Gastroesophageal sphincter (tissue), 4 donors: ENCODE measurements at regions not wholly inside any gene's neighbourhood (a gene's known extent, or its start where the extent isn't known, plus 50 kb on each side); places are given as distances from the start of the nearest gene placed in this dataset.

Source experiments
- ATAC-seq: fragments of 150-250 bp; one replicate; pipeline ENCODE4 v1.9.1; 2016; ENCODE audit warnings: mild to moderate bottlenecking, moderate library complexity
- H3K27ac ChIP-seq, 4 donors: fragments of 200-600 bp; sonication (generic) in 3 of 4; 1 replicate in 3 of 4; 2 replicates in 1 of 4; pipeline ENCODE4 v1.5.1; 2016 to 2019
- H3K27me3 ChIP-seq: fragments of 200-600 bp; sonication (generic); one replicate; pipeline ENCODE4 v1.5.1; 2019
- H3K36me3 ChIP-seq, 2 donors: fragments of 200-600 bp; sonication (generic); one replicate each; pipeline ENCODE4 v1.5.1; 2019; ENCODE audit warnings: control low read depth in 1 of 2
- H3K4me1 ChIP-seq, 3 donors: fragments of 200-600 bp; sonication (generic); 1 replicate in 2 of 3; 2 replicates in 1 of 3; pipeline ENCODE4 v1.5.1; 2016 to 2019; ENCODE audit warnings: control low read depth in 2 of 3
- H3K4me3 ChIP-seq, 2 donors: fragments of 200-600 bp; sonication (generic); one replicate each; pipeline ENCODE4 v1.5.1; 2019; ENCODE audit warnings: mild to moderate bottlenecking in 1 of 2, moderate library complexity in 1 of 2
- H3K9me3 ChIP-seq, 3 donors: fragments of 200-600 bp; sonication (generic); one replicate each; pipeline ENCODE4 v1.5.1; 2017 to 2019; ENCODE audit warnings: control low read depth in 2 of 3
- CTCF ChIP-seq, 4 experiments: fragments of 200-600 bp in 2 of 4; fragments of 450-650 bp in 2 of 4; sonication (generic) in 1 of 4; IDR thresholded peaks; one replicate each; pipeline ENCODE4 v1.5.1; 2017 to 2019; ENCODE audit warnings: antibody characterized with exemption in 4 of 4, mild to moderate bottlenecking in 2 of 4, moderate library complexity in 2 of 4
- EP300 ChIP-seq: sonication (generic); formaldehyde crosslinking; IDR thresholded peaks from one replicate; pipeline ENCODE4 v1.6.1; 2017; ENCODE audit warnings: antibody characterized with exemption, mild to moderate bottlenecking
- POLR2A ChIP-seq, 2 donors: fragments of 450-650 bp; IDR thresholded peaks; one replicate each; pipeline ENCODE4 v1.6.1; 2017; ENCODE audit warnings: antibody characterized with exemption in 2 of 2, mild to moderate bottlenecking in 2 of 2, moderate library complexity in 1 of 2
- POLR2AphosphoS5 ChIP-seq: sonication (generic); formaldehyde crosslinking; IDR thresholded peaks from one replicate; pipeline ENCODE4 v1.6.1; 2017; ENCODE audit warnings: antibody characterized with exemption
- WGBS, 2 donors: methylation state at CpG; one replicate each; pipeline ENCODE4 v1.1.5; 2018; ENCODE audit warnings: low coverage in 1 of 2; 5-methylcytosine and 5-hydroxymethylcytosine counted together

GRCh38 chr16:8397223-8397622, 193.1 kb downstream of the TMEM114 start:
- TF ChIP-seq POLR2AphosphoS5: no peak
- no peak for TF ChIP-seq EP300
- no peak for TF ChIP-seq CTCF (IDR thresholded peaks at IDR 0.05)
- no peak for TF ChIP-seq POLR2A (IDR thresholded peaks at IDR 0.05)

GRCh38 chr16:8396463-8396862, 193.8 kb downstream of the TMEM114 start:
- no peaks in the 10 kb centered on the region for H3K36me3 ChIP-seq
- H3K4me3 ChIP-seq: no peak overlapping the region
- 47 to 54% methylated on average over 5 of the region's 5 CpGs for WGBS, 2 donors
- H3K4me1 ChIP-seq: no peaks in the 10 kb centered on the region
- H3K27ac ChIP-seq: no peak overlapping the region
- H3K9me3 ChIP-seq: peaks cover 0 to 8% (median 0%) of the 10 kb centered on the region in 3 donors
- ATAC-seq: no peak
- H3K27me3 ChIP-seq: no peaks in the 10 kb centered on the region
- TF ChIP-seq POLR2A (IDR thresholded peaks at IDR 0.05): no peak
- no peak for TF ChIP-seq POLR2AphosphoS5
- no peak for TF ChIP-seq EP300
- no peak for TF ChIP-seq CTCF (IDR thresholded peaks at IDR 0.05)

More at GRCh38 chr16:8397223-8397622, 193.1 kb downstream of the TMEM114 start:
- Histone ChIP-seq H3K9me3 (peaks cover 0 to 4% (median 0%) of the 10 kb centered on the region in 3 donors), H3K27ac (no peak overlapping the region), H3K27me3 (no peaks in the 10 kb centered on the region), H3K4me3 (no peak overlapping the region), H3K36me3 (no peaks in the 10 kb centered on the region), H3K4me1 (no peaks in the 10 kb centered on the region)
- 72 to 79% methylated on average over 3 to 5 of the region's 5 CpGs for WGBS, 2 donors
- ATAC-seq: no peak

GRCh38 chr16:8391257-8391656, 199.1 kb downstream of the TMEM114 start:
- Histone ChIP-seq H3K27me3 (no peaks in the 10 kb centered on the region), H3K27ac (no peak overlapping the region), H3K4me1 (no peaks in the 10 kb centered on the region), H3K36me3 (no peaks in the 10 kb centered on the region), H3K9me3 (peaks cover 0 to 8% (median 0%) of the 10 kb centered on the region in 3 donors), H3K4me3 (no peak overlapping the region)
- WGBS, 2 donors: 34 to 54% methylated on average over 3 of the region's 3 CpGs
- ATAC-seq: no peak
- no peak for TF ChIP-seq EP300
- TF ChIP-seq POLR2A (IDR thresholded peaks at IDR 0.05): no peak
- TF ChIP-seq POLR2AphosphoS5: no peak
- no peak for TF ChIP-seq CTCF (IDR thresholded peaks at IDR 0.05)

GRCh38 chr16:8388684-8389083, 201.6 kb downstream of the TMEM114 start:
- no peak for TF ChIP-seq POLR2AphosphoS5
- no peaks in the 10 kb centered on the region for H3K36me3 ChIP-seq
- ATAC-seq: no peak
- no peaks in the 10 kb centered on the region for H3K27me3 ChIP-seq
- H3K4me3 ChIP-seq: no peak overlapping the region
- 81 to 86% methylated on average over 3 of the region's 3 CpGs for WGBS, 2 donors
- H3K9me3 ChIP-seq: peaks cover 0 to 8% (median 0%) of the 10 kb centered on the region in 3 donors
- no peak overlapping the region for H3K27ac ChIP-seq
- H3K4me1 ChIP-seq: no peaks in the 10 kb centered on the region

- ATAC-seq: no peak
- 90 to 91% methylated on average over 6 to 8 of the region's 9 CpGs for WGBS, 2 donors
- TF ChIP-seq POLR2A (IDR thresholded peaks at IDR 0.05): no peak
- TF ChIP-seq POLR2AphosphoS5: no peak
Measured at GRCh38 chr16:8381814-8382213, 208.5 kb downstream of the TMEM114 start.

GRCh38 chr16:8380311-8380710, 210.0 kb downstream of the TMEM114 start:
- H3K27me3 ChIP-seq: no peaks in the 10 kb centered on the region
- no peak for ATAC-seq
- H3K4me3 ChIP-seq: no peak overlapping the region
- no peaks in the 10 kb centered on the region for H3K9me3 ChIP-seq
- no peaks in the 10 kb centered on the region for H3K4me1 ChIP-seq
- WGBS, 2 donors: 69 to 75% methylated on average over 5 to 6 of the region's 6 CpGs
- TF ChIP-seq CTCF (IDR thresholded peaks at IDR 0.05) (no peak), POLR2A (IDR thresholded peaks at IDR 0.05) (no peak), POLR2AphosphoS5 (no peak), EP300 (no peak)
- no peak overlapping the region for H3K27ac ChIP-seq
- no peaks in the 10 kb centered on the region for H3K36me3 ChIP-seq

More at GRCh38 chr16:8381814-8382213, 208.5 kb downstream of the TMEM114 start:
- Histone ChIP-seq H3K4me1 (no peaks in the 10 kb centered on the region), H3K27ac (no peak overlapping the region), H3K36me3 (no peaks in the 10 kb centered on the region), H3K4me3 (no peak overlapping the region), H3K9me3 (no peaks in the 10 kb centered on the region), H3K27me3 (no peaks in the 10 kb centered on the region)
